B cell (primary cell): ENCODE measurements at regions not wholly inside any gene's neighbourhood (a gene's known extent, or its start where the extent isn't known, plus 50 kb on each side); places are given as distances from the start of the nearest gene placed in this dataset.

Experiments
- ATAC-seq: fragments of 200-7000 bp; cut with Tn5 transposase; one replicate; pipeline ENCODE4 v1.10.0; 2021; ENCODE audit warnings: low read depth, mild to moderate bottlenecking, moderate number of reproducible peaks, moderate library complexity
- CTCF ChIA-PET: fragments of 350-600 bp; sonication (Branson Sonifier 250); formaldehyde crosslinking; loops from one replicate; lab custom pipeline; 2021; ENCODE audit warnings: antibody characterized with exemption, inconsistent platforms; lab: Charles Lee
- POLR2A ChIA-PET: fragments of 350-600 bp; sonication (Branson Sonifier 250); formaldehyde crosslinking; loops from one replicate; lab custom pipeline; 2021; ENCODE audit warnings: antibody characterized with exemption; lab: Charles Lee
- DNase-seq: peaks from one replicate; pipeline ENCODE4 v3.0.0; 2013
- H2AFZ ChIP-seq: 2 replicates; pipeline ENCODE4 v1.6.1; 2012; ENCODE audit warnings: mild to moderate bottlenecking, low read depth, low read length; ENCODE audit not compliant: insufficient read depth, poor library complexity, severe bottlenecking
- H3K27ac ChIP-seq, 2 donors: 1 replicate in 1 of 2; 2 replicates in 1 of 2; pipeline ENCODE4 v1.5.1; 2012 to 2013; ENCODE audit warnings: low read length in 2 of 2, mild to moderate bottlenecking in 2 of 2, moderate library complexity in 1 of 2
- H3K27me3 ChIP-seq, 4 experiments: fragments of 200-600 bp in 1 of 4; sonication (generic) in 1 of 4; replicated peaks in 1 of 4; 1 replicate in 2 of 4; 2 replicates in 2 of 4; pipeline versions ENCODE4 v1.6.1 to v1.7.0; 2013 to 2016; ENCODE audit warnings: low read length in 3 of 4, mild to moderate bottlenecking in 2 of 4, mixed read lengths in 1 of 4, moderate library complexity in 1 of 4; ENCODE audit not compliant: insufficient read depth in 4 of 4, control insufficient read depth in 3 of 4; ENCODE audit errors: control extremely low read depth in 1 of 4
- H3K36me3 ChIP-seq, 2 experiments: replicated peaks in 1 of 2; 1 replicate in 1 of 2; 2 replicates in 1 of 2; pipeline versions ENCODE4 v1.6.1 to v1.7.1; 2013; ENCODE audit warnings: low read length in 1 of 2; ENCODE audit not compliant: insufficient read depth in 2 of 2, control insufficient read depth in 1 of 2; ENCODE audit errors: control extremely low read depth in 1 of 2, extremely low read depth in 1 of 2
- H3K4me1 ChIP-seq, 2 donors: fragments of 200-600 bp in 1 of 2; sonication (generic) in 1 of 2; 1 replicate in 1 of 2; 2 replicates in 1 of 2; pipeline versions ENCODE4 v1.5.1 to v1.6.1; 2013 to 2017; ENCODE audit warnings: low read length in 2 of 2; ENCODE audit not compliant: control insufficient read depth in 2 of 2, insufficient read depth in 2 of 2
- H3K4me2 ChIP-seq: replicated peaks from 2 replicates; pipeline ENCODE3; 2012; ENCODE audit warnings: mild to moderate bottlenecking, low read depth, low read length; ENCODE audit not compliant: poor library complexity, severe bottlenecking
- H3K4me3 ChIP-seq, 5 experiments: fragments of 200-600 bp in 1 of 5; sonication (generic) in 1 of 5; 1 replicate in 3 of 5; 2 replicates in 2 of 5; pipeline versions ENCODE4 v1.5.1 to v1.7.0; 2011 to 2016; ENCODE audit warnings: low read length in 4 of 5, mild to moderate bottlenecking in 4 of 5, low read depth in 2 of 5, control low read depth in 1 of 5, moderate library complexity in 1 of 5; ENCODE audit not compliant: insufficient read depth in 1 of 5; ENCODE audit errors: control extremely low read depth in 1 of 5, extremely low read depth in 1 of 5
- H3K79me2 ChIP-seq: fragments of 200-600 bp; sonication (generic); one replicate; pipeline ENCODE4 v1.6.0; 2016; ENCODE audit warnings: low read length; ENCODE audit not compliant: control insufficient read depth, insufficient read depth
- H3K9ac ChIP-seq: fragments of 200-600 bp; sonication (generic); 2 replicates; pipeline ENCODE4 v1.6.1; 2017; ENCODE audit warnings: mild to moderate bottlenecking, low read length, moderate library complexity
- H3K9me3 ChIP-seq, 3 donors: one replicate each; pipeline versions ENCODE4 v1.6.1 to v1.7.1; 2013; ENCODE audit warnings: low read length in 2 of 3; ENCODE audit not compliant: control insufficient read depth in 2 of 3, insufficient read depth in 1 of 3; ENCODE audit errors: control extremely low read depth in 1 of 3
- H4K20me1 ChIP-seq: 2 replicates; pipeline ENCODE4 v1.6.0; 2012; ENCODE audit warnings: mild to moderate bottlenecking, low read length; ENCODE audit not compliant: insufficient read depth, control insufficient read depth, poor library complexity, severe bottlenecking
- H3K27ac Mint-ChIP-seq: one replicate; pipeline ENCODE4 v1.8.0; 2021; ENCODE audit warnings: mixed read lengths
- H3K27me3 Mint-ChIP-seq: one replicate; pipeline ENCODE4 v1.8.0; 2021; ENCODE audit warnings: mixed read lengths
- H3K4me1 Mint-ChIP-seq: one replicate; pipeline ENCODE4 v1.8.0; 2021; ENCODE audit warnings: mixed read lengths
- H3K4me3 Mint-ChIP-seq: one replicate; pipeline ENCODE4 v1.8.0; 2021; ENCODE audit warnings: mixed read lengths
- H3K9me3 Mint-ChIP-seq: one replicate; pipeline ENCODE4 v1.8.0; 2022; ENCODE audit warnings: mixed read lengths; ENCODE audit not compliant: insufficient read depth
- CTCF ChIP-seq: fragments of 200-600 bp; IDR thresholded peaks from one replicate; pipeline ENCODE4 v1.8.0; 2022; ENCODE audit warnings: antibody characterized with exemption, mild to moderate bottlenecking
- EZH2 ChIP-seq: IDR thresholded peaks from 2 replicates; pipeline ENCODE4 v1.6.1; 2012; ENCODE audit warnings: borderline replicate concordance, low read depth, mild to moderate bottlenecking, moderate library complexity, low read length; ENCODE audit not compliant: insufficient read depth, poor library complexity, severe bottlenecking
- WGBS: methylation state at CpG from one replicate; pipeline ENCODE4 v1.1.5; 2013; ENCODE audit warnings: missing lambda C conversion rate; ENCODE audit not compliant: insufficient coverage; 5-methylcytosine and 5-hydroxymethylcytosine counted together
- intact Hi-C: fragments of 100-400 bp; cut with micrococcal nuclease; formaldehyde crosslinking; loops from one replicate; pipeline ENCODE4 v1.10.0; 2022

DNA sequence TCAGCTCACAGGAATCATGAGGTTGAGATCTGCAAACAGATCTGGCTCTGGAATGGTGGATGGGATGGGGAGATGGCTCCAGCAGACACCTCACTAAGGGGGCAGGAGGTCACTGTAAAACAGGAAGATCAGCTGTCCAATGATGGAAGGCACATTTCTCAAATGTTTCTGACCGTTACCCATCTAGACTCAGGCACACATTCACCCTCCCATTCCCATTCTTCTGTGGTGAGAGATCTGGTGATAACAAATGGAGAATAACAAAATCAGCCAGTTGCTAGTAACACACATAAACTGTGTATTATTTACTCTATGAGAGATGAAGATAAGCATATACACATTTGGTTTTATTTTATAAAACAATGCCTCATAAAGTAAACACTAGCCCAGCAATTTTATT, 235.9 kb downstream of the TSHZ3 start:
- intact Hi-C loops = no loop called here
- no peaks in the 10 kb centered on the region for H3K79me2 ChIP-seq
- H3K9me3 ChIP-seq = peaks cover 0 to 17% (median 0%) of the 10 kb centered on the region in 3 donors
- no peak for TF ChIP-seq EZH2
- TF ChIP-seq CTCF = no peak
- WGBS = no CpG with 5 or more reads among the region's 1 CpG
- H3K27me3 ChIP-seq = no peaks in the 10 kb centered on the region
- DNase-seq (no peak), ATAC-seq (no peak)
- no peak overlapping the region for H3K4me3 ChIP-seq
- H3K27ac ChIP-seq = no peak overlapping the region
- no peaks in the 10 kb centered on the region for H4K20me1 ChIP-seq
- H3K9ac ChIP-seq = no peak overlapping the region
- ChIA-PET CTCF (no interaction called here), POLR2A (no interaction called here)
- no peaks in the 10 kb centered on the region for H3K4me1 ChIP-seq
- Mint-ChIP-seq H3K27ac (no peak overlapping the region), H3K4me1 (no peaks in the 10 kb centered on the region), H3K27me3 (no peaks in the 10 kb centered on the region), H3K4me3 (no peak overlapping the region), H3K9me3 (no peaks in the 10 kb centered on the region)
- H2AFZ ChIP-seq = no peak overlapping the region
- no peaks in the 10 kb centered on the region for H3K36me3 ChIP-seq
- no peak overlapping the region for H3K4me2 ChIP-seq

DNA sequence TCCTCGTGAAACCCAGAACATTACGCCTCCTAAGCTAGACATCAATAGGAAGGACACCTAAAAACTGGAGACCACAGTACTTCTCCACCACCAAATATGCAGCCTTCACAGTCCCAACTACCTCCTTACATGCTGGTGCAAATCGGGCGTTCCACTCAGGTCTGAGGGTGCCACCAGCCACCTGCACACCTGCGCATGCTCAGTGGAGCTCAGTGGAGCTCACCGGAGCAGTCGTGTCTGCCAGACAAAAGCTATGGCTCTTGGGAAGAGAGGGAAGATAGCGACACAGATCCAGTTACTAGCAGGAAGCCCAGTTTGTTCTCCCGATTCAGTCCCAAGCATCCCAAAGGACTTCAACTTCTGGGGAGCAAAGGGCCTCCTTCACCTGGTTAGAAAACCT, 237.1 kb downstream of the TSHZ3 start:
- DNase-seq = no peak
- Histone ChIP-seq H3K9me3 (peaks cover 0 to 14% (median 0%) of the 10 kb centered on the region in 3 donors), H2AFZ (no peak overlapping the region), H3K36me3 (no peaks in the 10 kb centered on the region), H3K9ac (no peak overlapping the region), H3K4me3 (no peak overlapping the region), H3K4me1 (no peaks in the 10 kb centered on the region), H3K27ac (no peak overlapping the region), H4K20me1 (no peaks in the 10 kb centered on the region), H3K79me2 (no peaks in the 10 kb centered on the region), H3K4me2 (no peak overlapping the region), H3K27me3 (no peaks in the 10 kb centered on the region)
- POLR2A ChIA-PET = no interaction called here
- H3K4me1 Mint-ChIP-seq = no peaks in the 10 kb centered on the region
- H3K27ac Mint-ChIP-seq = no peak overlapping the region
- CTCF ChIA-PET = no interaction called here
- no peaks in the 10 kb centered on the region for H3K27me3 Mint-ChIP-seq
- intact Hi-C loops = no loop called here
- no peak overlapping the region for H3K4me3 Mint-ChIP-seq
- H3K9me3 Mint-ChIP-seq = no peaks in the 10 kb centered on the region
- no peak for ATAC-seq
- 91% methylated on average over 7 of the region's 9 CpGs for WGBS
- TF ChIP-seq EZH2 (no peak), CTCF (no peak)
